PC-3 (cell line): ENCODE measurements at regions not wholly inside any gene's neighbourhood (a gene's known extent, or its start where the extent isn't known, plus 50 kb on each side); places are given as distances from the start of the nearest gene placed in this dataset.

Experiments used
- ATAC-seq: fragments of 200-7000 bp; cut with Tn5 transposase; 2 replicates; pipeline ENCODE4 v1.9.1; 2020; ENCODE audit warnings: mild to moderate bottlenecking, moderate library complexity
- BruUV-seq: library from RNA; stranded (reverse); fragments of 400-500 nt; replicated peaks from 2 replicates; lab custom pipeline; 2021; lab: Mats Ljungman, UMichigan
- CTCF ChIA-PET: fragments of 300-600 bp; sonication (Branson Sonifier 250); formaldehyde crosslinking; loops from one replicate; lab custom pipeline; 2022; ENCODE audit warnings: antibody characterized with exemption; lab: Charles Lee
- POLR2A ChIA-PET: fragments of 300-600 bp; sonication (Branson Sonifier 250); formaldehyde crosslinking; loops from one replicate; lab custom pipeline; 2022; ENCODE audit warnings: antibody characterized with exemption; ENCODE audit not compliant: unreplicated experiment; lab: Charles Lee
- DNase-seq: peaks from one replicate; pipeline ENCODE4 v3.0.0-alpha.2; 2015
- H2AFZ ChIP-seq: fragments of 300-600 bp; sonication (generic); 2 replicates; pipeline ENCODE4 v1.6.0; 2016; ENCODE audit warnings: antibody characterized with exemption, low read length
- H3F3A ChIP-seq: fragments of 300-600 bp; sonication (generic); one replicate; pipeline ENCODE4 v1.6.0; 2017; ENCODE audit warnings: antibody characterized with exemption, low read length, control low read depth, mild to moderate bottlenecking; ENCODE audit not compliant: unreplicated experiment
- H3K27ac ChIP-seq: fragments of 300-600 bp; sonication (generic); 2 replicates; pipeline ENCODE4 v1.5.1; 2016; ENCODE audit warnings: mild to moderate bottlenecking, low read length
- H3K27me3 ChIP-seq: fragments of 300-600 bp; sonication (generic); 2 replicates; pipeline ENCODE4 v1.6.1; 2016; ENCODE audit warnings: low read length, mixed read lengths
- H3K36me3 ChIP-seq: fragments of 300-600 bp; sonication (generic); 2 replicates; pipeline ENCODE4 v1.6.1; 2016; ENCODE audit warnings: low read depth, mixed run types, low read length, mixed read lengths
- H3K4me1 ChIP-seq: fragments of 300-600 bp; sonication (generic); 2 replicates; pipeline ENCODE4 v1.5.1; 2016; ENCODE audit warnings: low read length; ENCODE audit not compliant: insufficient read depth
- H3K4me2 ChIP-seq: fragments of 300-600 bp; sonication (generic); 2 replicates; pipeline ENCODE4 v1.6.0; 2016; ENCODE audit warnings: low read length
- H3K4me3 ChIP-seq: fragments of 300-600 bp; sonication (generic); 2 replicates; pipeline ENCODE4 v1.5.1; 2016; ENCODE audit warnings: mild to moderate bottlenecking, low read length, mixed read lengths
- H3K79me2 ChIP-seq: fragments of 300-600 bp; sonication (generic); 2 replicates; pipeline ENCODE4 v1.6.1; 2017; ENCODE audit warnings: low read length, mixed read lengths
- H3K9ac ChIP-seq: fragments of 300-600 bp; sonication (generic); 2 replicates; pipeline ENCODE4 v1.6.0; 2016; ENCODE audit warnings: mild to moderate bottlenecking, low read length
- H3K9me2 ChIP-seq: fragments of 300-600 bp; sonication (generic); replicated peaks from 2 replicates; pipeline ENCODE4 v1.6.1; 2016; ENCODE audit warnings: mixed run types, low read length, mixed read lengths
- H3K9me3 ChIP-seq: fragments of 300-600 bp; sonication (generic); 2 replicates; pipeline ENCODE4 v1.6.1; 2016; ENCODE audit warnings: low read length, mixed read lengths
- H4K20me1 ChIP-seq: fragments of 300-600 bp; sonication (generic); 2 replicates; pipeline ENCODE4 v1.6.1; 2016; ENCODE audit warnings: low read length, mixed read lengths
- EZH2 ChIP-seq: fragments of 300-600 bp; sonication (generic); IDR thresholded peaks from one replicate; pipeline ENCODE4 v1.6.1; 2017; ENCODE audit warnings: antibody characterized with exemption, mild to moderate bottlenecking, low read length; ENCODE audit not compliant: unreplicated experiment
- EZH2phosphoT487 ChIP-seq: fragments of 300-600 bp; sonication (generic); IDR thresholded peaks from 2 replicates; pipeline ENCODE4 v1.6.1; 2018; ENCODE audit warnings: mild to moderate bottlenecking, antibody characterized with exemption, low read length, borderline replicate concordance
- intact Hi-C: fragments of 100-400 bp; cut with micrococcal nuclease; formaldehyde crosslinking; loops from 2 replicates; pipeline ENCODE4 v1.9.0; 2023
- TF ChIP-seq, protein P1 (sequence below): fragments of 300-600 bp; sonication (generic); conservative IDR thresholded peaks from 2 replicates; pipeline ENCODE4 v1.5.1; 2017; ENCODE audit warnings: antibody characterized with exemption, low read depth, mild to moderate bottlenecking, low read length

DNA sequence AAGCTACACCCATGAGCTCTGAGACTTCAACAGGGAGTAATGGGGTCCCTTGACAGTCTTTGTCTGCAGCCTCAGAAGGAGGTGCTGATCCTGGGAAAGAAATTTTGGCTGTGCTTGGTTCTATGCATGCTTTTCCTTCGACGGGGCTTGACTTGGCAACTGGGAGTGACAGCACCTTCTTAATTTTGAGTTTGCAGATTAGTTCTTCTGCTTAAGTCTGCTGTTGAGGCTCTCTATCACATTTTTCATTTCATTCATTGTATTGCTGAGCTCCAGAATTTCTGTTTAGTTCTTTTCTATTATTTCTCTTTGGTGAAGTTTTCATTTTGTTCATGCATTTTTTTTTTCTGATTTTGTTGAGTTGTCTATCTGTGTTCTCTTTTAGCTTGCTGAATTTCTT is 125.6 kb downstream of the SNX19 start:
- DNase-seq (no peak), ATAC-seq (no peak)
- H4K20me1 ChIP-seq, result no peaks in the 10 kb centered on the region
- H3F3A ChIP-seq, result no peaks in the 10 kb centered on the region
- BruUV-seq, result no TSS peak
- H3K4me2 ChIP-seq, result no peak overlapping the region
- no peaks in the 10 kb centered on the region for H3K79me2 ChIP-seq
- H3K36me3 ChIP-seq, result no peaks in the 10 kb centered on the region
- no peak overlapping the region for H3K27ac ChIP-seq
- no peak overlapping the region for H3K9ac ChIP-seq
- no peaks in the 10 kb centered on the region; the same call in 1 of the 2 replicates for H3K9me3 ChIP-seq
- intact Hi-C loops, result no loop called here
- H3K27me3 ChIP-seq, result no peaks in the 10 kb centered on the region
- no peaks in the 10 kb centered on the region for H3K9me2 ChIP-seq
- no peak overlapping the region for H3K4me3 ChIP-seq
- TF ChIP-seq EZH2, result no peak
- TF ChIP-seq, protein P1, sequence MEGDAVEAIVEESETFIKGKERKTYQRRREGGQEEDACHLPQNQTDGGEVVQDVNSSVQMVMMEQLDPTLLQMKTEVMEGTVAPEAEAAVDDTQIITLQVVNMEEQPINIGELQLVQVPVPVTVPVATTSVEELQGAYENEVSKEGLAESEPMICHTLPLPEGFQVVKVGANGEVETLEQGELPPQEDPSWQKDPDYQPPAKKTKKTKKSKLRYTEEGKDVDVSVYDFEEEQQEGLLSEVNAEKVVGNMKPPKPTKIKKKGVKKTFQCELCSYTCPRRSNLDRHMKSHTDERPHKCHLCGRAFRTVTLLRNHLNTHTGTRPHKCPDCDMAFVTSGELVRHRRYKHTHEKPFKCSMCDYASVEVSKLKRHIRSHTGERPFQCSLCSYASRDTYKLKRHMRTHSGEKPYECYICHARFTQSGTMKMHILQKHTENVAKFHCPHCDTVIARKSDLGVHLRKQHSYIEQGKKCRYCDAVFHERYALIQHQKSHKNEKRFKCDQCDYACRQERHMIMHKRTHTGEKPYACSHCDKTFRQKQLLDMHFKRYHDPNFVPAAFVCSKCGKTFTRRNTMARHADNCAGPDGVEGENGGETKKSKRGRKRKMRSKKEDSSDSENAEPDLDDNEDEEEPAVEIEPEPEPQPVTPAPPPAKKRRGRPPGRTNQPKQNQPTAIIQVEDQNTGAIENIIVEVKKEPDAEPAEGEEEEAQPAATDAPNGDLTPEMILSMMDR, result no peak
- TF ChIP-seq EZH2phosphoT487, result no peak
- POLR2A ChIA-PET, result no interaction called here
- CTCF ChIA-PET, result no interaction called here
- no peak overlapping the region for H2AFZ ChIP-seq
- peaks cover 31% of the 10 kb centered on the region for H3K4me1 ChIP-seq

DNA sequence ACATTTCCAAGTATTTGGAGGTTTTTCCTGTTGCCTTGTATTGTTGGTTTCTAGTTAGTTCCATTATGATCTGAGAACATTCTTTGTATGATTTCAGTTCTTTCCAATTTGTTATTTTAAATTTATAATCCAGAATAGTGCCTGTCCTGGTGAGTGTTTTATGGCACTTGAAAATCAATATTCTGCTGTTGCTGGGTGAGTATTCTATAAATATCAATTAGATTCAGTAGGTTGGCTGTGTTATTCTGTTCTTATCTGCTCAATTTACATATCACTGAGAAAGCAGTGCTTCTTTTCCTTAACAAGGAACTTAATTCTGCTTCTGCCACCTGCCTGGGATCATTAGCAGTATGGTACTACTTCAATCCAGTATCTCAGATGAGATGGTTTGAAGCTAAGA is 123.5 kb downstream of the SNX19 start:
- H3K9me2 ChIP-seq, result no peaks in the 10 kb centered on the region
- ChIA-PET CTCF (no interaction called here), POLR2A (no interaction called here)
- no peak overlapping the region for H2AFZ ChIP-seq
- H3K9ac ChIP-seq, result no peak overlapping the region
- no peaks in the 10 kb centered on the region for H3K27me3 ChIP-seq
- ATAC-seq (no peak), DNase-seq (no peak)
- H3K27ac ChIP-seq, result no peak overlapping the region
- no peaks in the 10 kb centered on the region; the same call in 1 of the 2 replicates for H3K9me3 ChIP-seq
- no peak for TF ChIP-seq EZH2
- TF ChIP-seq EZH2phosphoT487, result no peak
- TF ChIP-seq, protein P1, result no peak
- H4K20me1 ChIP-seq, result no peaks in the 10 kb centered on the region
- no peak overlapping the region for H3K4me3 ChIP-seq
- no peaks in the 10 kb centered on the region for H3K36me3 ChIP-seq
- no peak overlapping the region for H3K4me2 ChIP-seq
- H3K4me1 ChIP-seq, result peaks cover 19% of the 10 kb centered on the region
- intact Hi-C loops, result no loop called here
- no peaks in the 10 kb centered on the region for H3F3A ChIP-seq
- no TSS peak for BruUV-seq
- H3K79me2 ChIP-seq, result no peaks in the 10 kb centered on the region

DNA sequence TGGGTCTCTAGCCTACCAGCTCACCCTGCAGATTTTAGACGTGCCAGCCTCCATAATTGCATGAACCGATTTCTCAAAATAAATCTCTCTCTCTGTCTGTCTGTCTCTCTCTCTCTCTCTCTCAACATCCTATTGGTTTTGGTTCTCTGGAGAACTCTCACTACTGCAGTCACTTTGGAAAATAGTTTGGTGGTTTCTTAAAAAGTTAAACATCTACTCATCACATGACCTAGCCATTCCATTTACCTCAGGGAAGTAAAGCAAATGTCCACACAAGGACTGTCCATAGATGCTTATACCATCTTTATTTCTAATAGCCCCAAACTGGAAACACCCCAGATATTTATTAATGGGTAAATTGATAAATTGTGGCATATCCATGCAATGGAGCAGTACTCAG is 119.5 kb downstream of the SNX19 start:
- Histone ChIP-seq H3K79me2 (no peaks in the 10 kb centered on the region), H3K27ac (peak overlapping the region; percentile 90), H4K20me1 (no peaks in the 10 kb centered on the region), H3K4me1 (peaks cover 39% of the 10 kb centered on the region), H2AFZ (no peak overlapping the region), H3K9ac (no peak overlapping the region), H3K9me3 (no peaks in the 10 kb centered on the region), H3F3A (no peaks in the 10 kb centered on the region), H3K4me3 (no peak overlapping the region), H3K4me2 (no peak overlapping the region), H3K36me3 (no peaks in the 10 kb centered on the region), H3K27me3 (no peaks in the 10 kb centered on the region), H3K9me2 (no peaks in the 10 kb centered on the region)
- CTCF ChIA-PET, result no interaction called here
- no TSS peak for BruUV-seq
- DNase-seq (no peak), ATAC-seq (no peak)
- intact Hi-C loops, result no loop called here
- POLR2A ChIA-PET, result no interaction called here
- TF ChIP-seq EZH2 (no peak), EZH2phosphoT487 (no peak)
- TF ChIP-seq, protein P1, result no peak
